A673 (cell line): ENCODE measurements at regions not wholly inside any gene's neighbourhood (a gene's known extent, or its start where the extent isn't known, plus 50 kb on each side); places are given as distances from the start of the nearest gene placed in this dataset.

Experiments used
- CTCF ChIP-seq: fragments of 300-800, 200-600 bp; sonication (generic); conservative IDR thresholded peaks from 2 replicates; pipeline ENCODE4 v1.5.1; 2017; ENCODE audit warnings: low read depth, mild to moderate bottlenecking, antibody characterized with exemption, low read length, moderate library complexity, mixed read lengths
- EZH2 ChIP-seq: fragments of 200-600 bp; sonication (generic); IDR thresholded peaks from 2 replicates; pipeline ENCODE4 v1.6.1; 2017; ENCODE audit warnings: borderline replicate concordance, low read depth, mild to moderate bottlenecking, mixed read lengths, antibody characterized with exemption, low read length; ENCODE audit not compliant: poor library complexity, severe bottlenecking

- no peak for TF ChIP-seq EZH2
- no peak for TF ChIP-seq CTCF
These were observed 215.3 kb downstream of the PMP22 start for GRCh38 chr17:15049795-15050160.
